Type B pancreatic cell (in vitro differentiated cells): ENCODE measurements at regions not wholly inside any gene's neighbourhood (a gene's known extent, or its start where the extent isn't known, plus 50 kb on each side); places are given as distances from the start of the nearest gene placed in this dataset.

Source experiments
- DNase-seq: peaks from one replicate; pipeline ENCODE4 v3.0.0; 2021; ENCODE audit warnings: mixed read lengths; ENCODE audit not compliant: unreplicated experiment; ENCODE audit errors: extremely low spot score
- H3K27ac Mint-ChIP-seq: 2 replicates; pipeline ENCODE4 v1.8.0; 2021; ENCODE audit warnings: mild to moderate bottlenecking, mixed read lengths
- H3K27me3 Mint-ChIP-seq: 2 replicates; pipeline ENCODE4 v1.8.0; 2021; ENCODE audit warnings: mixed read lengths
- H3K36me3 Mint-ChIP-seq: 2 replicates; pipeline ENCODE4 v1.8.0; 2021; ENCODE audit warnings: mixed read lengths
- H3K4me1 Mint-ChIP-seq: one replicate; pipeline ENCODE4 v1.8.0; 2021; ENCODE audit warnings: mixed read lengths; ENCODE audit not compliant: unreplicated experiment
- H3K4me3 Mint-ChIP-seq: 2 replicates; pipeline ENCODE4 v1.8.0; 2021; ENCODE audit warnings: mild to moderate bottlenecking, mixed read lengths
- H3K9me3 Mint-ChIP-seq: 2 replicates; pipeline ENCODE4 v1.8.0; 2021; ENCODE audit warnings: mixed read lengths
- TF ChIP-seq, protein P1 (sequence below): fragments of 200-600 bp; sonication (generic); conservative IDR thresholded peaks from 2 replicates; pipeline ENCODE4 v1.5.0; 2021; ENCODE audit warnings: antibody characterized with exemption, mild to moderate bottlenecking

DNA sequence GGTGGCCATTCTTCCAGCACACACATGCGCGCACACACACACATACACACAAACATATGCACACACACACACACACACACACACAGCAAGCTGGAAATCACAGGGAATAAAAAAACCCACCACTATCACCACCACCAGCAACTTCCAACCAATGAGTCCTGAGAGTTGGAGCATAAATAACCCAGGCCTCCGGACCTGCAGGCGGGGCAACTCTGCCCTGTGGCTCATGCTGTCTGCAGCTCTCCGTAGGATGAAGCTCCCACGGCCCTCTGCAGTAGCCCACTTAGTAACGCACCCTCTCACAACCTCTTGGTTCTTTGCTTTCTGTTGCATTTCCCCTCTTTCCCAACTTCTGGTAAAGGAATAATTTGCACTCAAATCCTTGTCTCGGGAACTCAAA, 275.2 kb downstream of the PREX1 start:
- Mint-ChIP-seq H3K27ac (no peak overlapping the region), H3K36me3 (no peaks in the 10 kb centered on the region), H3K9me3 (no peaks in the 10 kb centered on the region), H3K27me3 (peaks cover 16% of the 10 kb centered on the region), H3K4me3 (no peak overlapping the region), H3K4me1 (peaks cover 21% of the 10 kb centered on the region)
- TF ChIP-seq, protein P1, sequence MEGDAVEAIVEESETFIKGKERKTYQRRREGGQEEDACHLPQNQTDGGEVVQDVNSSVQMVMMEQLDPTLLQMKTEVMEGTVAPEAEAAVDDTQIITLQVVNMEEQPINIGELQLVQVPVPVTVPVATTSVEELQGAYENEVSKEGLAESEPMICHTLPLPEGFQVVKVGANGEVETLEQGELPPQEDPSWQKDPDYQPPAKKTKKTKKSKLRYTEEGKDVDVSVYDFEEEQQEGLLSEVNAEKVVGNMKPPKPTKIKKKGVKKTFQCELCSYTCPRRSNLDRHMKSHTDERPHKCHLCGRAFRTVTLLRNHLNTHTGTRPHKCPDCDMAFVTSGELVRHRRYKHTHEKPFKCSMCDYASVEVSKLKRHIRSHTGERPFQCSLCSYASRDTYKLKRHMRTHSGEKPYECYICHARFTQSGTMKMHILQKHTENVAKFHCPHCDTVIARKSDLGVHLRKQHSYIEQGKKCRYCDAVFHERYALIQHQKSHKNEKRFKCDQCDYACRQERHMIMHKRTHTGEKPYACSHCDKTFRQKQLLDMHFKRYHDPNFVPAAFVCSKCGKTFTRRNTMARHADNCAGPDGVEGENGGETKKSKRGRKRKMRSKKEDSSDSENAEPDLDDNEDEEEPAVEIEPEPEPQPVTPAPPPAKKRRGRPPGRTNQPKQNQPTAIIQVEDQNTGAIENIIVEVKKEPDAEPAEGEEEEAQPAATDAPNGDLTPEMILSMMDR: no peak
- no peak for DNase-seq

DNA sequence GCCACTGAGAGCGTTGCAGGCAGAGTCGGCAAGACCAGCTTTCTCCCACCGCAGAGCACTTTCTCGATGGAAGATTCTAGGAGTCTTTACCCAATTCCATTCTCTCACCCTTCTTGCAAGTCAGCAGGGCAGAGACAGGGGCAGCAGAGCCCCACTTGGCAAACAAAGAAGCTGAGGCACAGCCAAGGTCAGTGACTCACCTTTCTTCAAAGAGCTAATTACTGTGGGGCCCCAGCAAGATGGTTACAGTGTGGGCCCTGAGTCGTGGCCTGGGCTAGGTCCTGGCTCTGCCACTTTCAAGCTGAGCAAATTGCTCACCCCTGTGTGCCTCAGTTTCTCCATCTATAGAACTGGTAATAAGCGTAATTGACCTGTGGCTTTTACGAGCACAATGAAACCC, 277.0 kb downstream of the PREX1 start:
- no peak overlapping the region for H3K4me3 Mint-ChIP-seq
- no peak overlapping the region for H3K27ac Mint-ChIP-seq
- DNase-seq: no peak
- TF ChIP-seq, protein P1: no peak
- no peaks in the 10 kb centered on the region for H3K36me3 Mint-ChIP-seq
- H3K27me3 Mint-ChIP-seq: peaks cover 20% of the 10 kb centered on the region
- no peaks in the 10 kb centered on the region for H3K9me3 Mint-ChIP-seq
- H3K4me1 Mint-ChIP-seq: peaks cover 9% of the 10 kb centered on the region

DNA sequence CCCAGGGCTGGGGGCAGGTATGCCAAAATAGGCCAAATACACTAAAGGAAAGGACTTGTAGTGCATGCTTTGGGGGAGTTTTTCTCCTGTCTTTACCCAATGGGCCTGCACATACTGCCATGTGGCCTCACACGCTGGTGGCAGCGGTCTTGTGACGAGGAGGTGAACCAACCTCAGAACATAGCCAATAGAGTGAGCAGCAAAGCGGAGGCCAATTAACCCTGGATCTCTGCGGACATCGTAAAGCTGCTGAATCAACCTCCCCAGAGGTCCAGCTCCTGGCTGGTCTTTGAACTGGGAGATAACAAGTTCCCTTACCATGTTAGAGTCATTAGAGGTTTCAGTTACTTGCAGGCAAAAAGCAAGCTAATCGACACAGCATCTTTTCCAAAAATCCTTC, 280.1 kb downstream of the PREX1 start:
- no peak overlapping the region for H3K27ac Mint-ChIP-seq
- H3K4me3 Mint-ChIP-seq: no peak overlapping the region
- DNase-seq: no peak
- peaks cover 9% of the 10 kb centered on the region for H3K4me1 Mint-ChIP-seq
- TF ChIP-seq, protein P1: no peak
- no peaks in the 10 kb centered on the region for H3K36me3 Mint-ChIP-seq
- peaks cover 27% of the 10 kb centered on the region for H3K27me3 Mint-ChIP-seq
- H3K9me3 Mint-ChIP-seq: no peaks in the 10 kb centered on the region

DNA sequence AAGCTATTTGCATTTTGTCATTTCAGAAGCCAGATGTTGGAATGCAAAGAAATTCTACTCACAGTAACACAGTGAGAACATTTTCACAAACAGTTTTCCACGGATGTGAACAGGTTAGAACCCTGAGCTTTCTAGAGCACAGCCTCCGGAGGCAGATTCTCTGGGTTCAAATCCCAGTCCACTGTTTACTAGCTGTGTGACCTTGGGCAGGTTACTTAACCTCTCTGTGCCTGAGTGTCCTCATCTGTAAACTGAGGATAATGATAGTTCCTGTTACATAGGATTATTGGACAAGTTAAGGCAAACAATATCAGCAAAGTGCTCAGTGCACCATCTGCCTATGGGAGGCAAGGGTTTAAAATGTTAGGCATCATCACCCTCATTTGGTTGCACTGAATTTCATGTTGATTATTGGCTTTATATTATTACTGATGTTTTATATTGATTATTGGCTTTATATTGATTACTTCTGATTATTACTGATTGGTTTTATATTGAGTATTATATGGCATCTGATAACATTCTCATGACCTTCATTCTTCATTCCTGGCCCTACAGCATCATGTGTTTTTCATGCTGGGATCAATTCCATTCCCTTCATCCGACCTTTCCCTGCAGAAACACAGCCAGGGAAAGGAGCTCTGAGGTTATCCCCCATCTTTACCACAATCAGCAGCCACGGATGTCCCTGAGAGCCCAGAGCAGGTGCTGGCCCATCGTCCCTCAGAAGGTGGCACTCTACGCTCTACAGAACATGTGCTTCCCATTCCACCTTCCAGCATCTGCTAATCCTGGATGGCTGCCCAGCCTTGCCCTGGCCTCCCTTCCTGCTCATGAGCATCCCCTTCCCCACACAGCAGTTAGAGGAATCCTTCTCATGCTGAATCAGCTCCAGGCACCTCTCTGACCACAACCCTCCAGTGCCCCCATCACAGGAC, 283.1 kb downstream of the PREX1 start:
- no peaks in the 10 kb centered on the region for H3K36me3 Mint-ChIP-seq

DNA sequence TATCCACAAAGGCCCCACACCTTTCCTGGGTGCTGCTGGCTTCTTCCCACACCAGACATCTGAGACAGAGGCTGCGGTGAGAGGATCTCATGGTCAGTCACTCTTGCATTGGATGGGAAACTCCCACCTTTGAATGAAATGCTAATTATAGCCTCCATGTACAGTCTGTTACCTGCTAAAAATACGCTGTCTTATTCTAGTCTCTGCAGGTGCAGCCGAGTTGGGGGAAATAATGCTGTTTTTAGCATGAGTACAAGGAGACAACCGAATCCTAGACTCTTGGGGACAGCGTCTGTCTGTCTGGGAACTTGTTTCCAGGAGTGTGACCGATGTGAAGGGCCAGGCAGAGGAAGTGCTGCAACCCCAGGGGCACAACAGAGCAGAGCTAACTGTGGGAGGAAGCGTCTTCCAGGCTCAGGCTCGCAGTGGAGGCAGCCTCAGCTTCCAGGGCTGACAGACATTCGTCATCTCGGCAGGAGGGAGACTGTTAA, 286.2 kb downstream of the PREX1 start:
- Mint-ChIP-seq H3K4me3 (no peak overlapping the region), H3K27me3 (peaks cover 23% of the 10 kb centered on the region), H3K9me3 (no peaks in the 10 kb centered on the region), H3K27ac (no peak overlapping the region), H3K36me3 (no peaks in the 10 kb centered on the region), H3K4me1 (peaks cover 34% of the 10 kb centered on the region)
- DNase-seq: no peak
- TF ChIP-seq, protein P1: no peak

More for the DNA sequence above, 283.1 kb downstream of the PREX1 start:
- no peak for DNase-seq
- H3K27ac Mint-ChIP-seq: no peak overlapping the region
- peaks cover 15% of the 10 kb centered on the region for H3K4me1 Mint-ChIP-seq
- no peaks in the 10 kb centered on the region for H3K9me3 Mint-ChIP-seq
- TF ChIP-seq, protein P1: no peak
- H3K4me3 Mint-ChIP-seq: no peak overlapping the region
- peaks cover 28% of the 10 kb centered on the region for H3K27me3 Mint-ChIP-seq
